ENCODE measurements at regions not wholly inside any gene's neighbourhood (a gene's known extent, or its start where the extent isn't known, plus 50 kb on each side); places are given as distances from the start of the nearest gene placed in this dataset.

DNA sequence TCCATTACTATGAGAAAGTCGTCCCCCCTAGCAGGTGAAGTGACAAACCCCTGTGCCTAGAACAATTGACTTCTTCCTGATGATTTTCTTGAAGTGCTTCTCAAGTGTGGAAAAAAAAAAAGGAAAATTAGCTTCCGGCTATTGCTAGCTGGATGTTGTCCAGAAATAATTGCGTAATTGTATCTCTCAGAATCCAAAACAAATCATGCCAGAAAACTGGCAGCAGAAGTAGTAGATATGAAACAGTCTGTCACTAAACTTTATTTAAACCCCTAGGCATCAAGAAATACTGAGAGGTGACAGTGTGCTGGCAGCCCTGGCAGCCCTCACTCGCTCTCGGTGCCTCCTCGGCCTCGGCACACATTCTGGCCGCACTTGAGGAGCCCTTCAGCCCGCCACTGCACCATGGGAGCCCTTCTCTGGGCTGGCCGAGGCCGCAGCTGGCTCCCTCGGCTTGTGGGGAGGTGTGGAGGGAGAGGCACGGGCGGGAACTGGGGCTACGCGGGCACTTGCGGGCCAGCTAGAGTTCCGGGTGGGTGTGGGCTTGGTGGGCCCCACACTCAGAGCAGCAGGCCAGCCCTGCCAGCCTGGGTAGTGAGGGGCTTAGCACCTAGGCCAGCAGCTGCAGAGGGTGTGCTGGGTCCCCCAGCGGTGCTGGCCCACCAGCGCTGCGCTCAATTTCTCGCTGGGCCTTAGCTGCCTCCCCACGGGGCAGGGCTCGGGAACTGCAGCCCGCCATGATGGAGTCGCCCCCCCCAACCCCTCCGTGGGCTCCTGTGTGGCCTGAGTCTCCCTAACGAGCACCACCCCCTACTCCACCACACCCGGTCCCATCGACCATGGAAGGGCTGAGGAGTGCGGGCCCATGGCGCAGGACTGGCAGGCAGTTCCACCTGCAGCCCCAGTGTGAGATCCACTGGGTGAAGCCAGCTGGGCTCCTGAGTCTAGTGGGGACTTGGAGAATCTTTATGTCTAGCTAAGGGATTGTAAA, 80.5 kb upstream of the ABCA12 start:
- TF ChIP-seq ZNF274 (IDR thresholded peaks at IDR 0.05; ENCODE audit: low read depth, low read length) (no peak), POLR2A (IDR thresholded peaks at IDR 0.05; ENCODE audit: borderline replicate concordance, extremely low read depth, insufficient read depth, insufficient read length) (no peak), ZFX (IDR thresholded peaks at IDR 0.05) (no peak), EZH2phosphoT487 (IDR thresholded peaks at IDR 0.05; ENCODE audit: borderline replicate concordance) (no peak)
- TF ChIP-seq, protein P1, sequence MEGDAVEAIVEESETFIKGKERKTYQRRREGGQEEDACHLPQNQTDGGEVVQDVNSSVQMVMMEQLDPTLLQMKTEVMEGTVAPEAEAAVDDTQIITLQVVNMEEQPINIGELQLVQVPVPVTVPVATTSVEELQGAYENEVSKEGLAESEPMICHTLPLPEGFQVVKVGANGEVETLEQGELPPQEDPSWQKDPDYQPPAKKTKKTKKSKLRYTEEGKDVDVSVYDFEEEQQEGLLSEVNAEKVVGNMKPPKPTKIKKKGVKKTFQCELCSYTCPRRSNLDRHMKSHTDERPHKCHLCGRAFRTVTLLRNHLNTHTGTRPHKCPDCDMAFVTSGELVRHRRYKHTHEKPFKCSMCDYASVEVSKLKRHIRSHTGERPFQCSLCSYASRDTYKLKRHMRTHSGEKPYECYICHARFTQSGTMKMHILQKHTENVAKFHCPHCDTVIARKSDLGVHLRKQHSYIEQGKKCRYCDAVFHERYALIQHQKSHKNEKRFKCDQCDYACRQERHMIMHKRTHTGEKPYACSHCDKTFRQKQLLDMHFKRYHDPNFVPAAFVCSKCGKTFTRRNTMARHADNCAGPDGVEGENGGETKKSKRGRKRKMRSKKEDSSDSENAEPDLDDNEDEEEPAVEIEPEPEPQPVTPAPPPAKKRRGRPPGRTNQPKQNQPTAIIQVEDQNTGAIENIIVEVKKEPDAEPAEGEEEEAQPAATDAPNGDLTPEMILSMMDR (IDR thresholded peaks at IDR 0.05 in 2 of 3, conservative IDR thresholded peaks at IDR 0.05 in 1 of 3; ENCODE audit: borderline replicate concordance in 1 of 3, insufficient read depth in 1 of 3, low read depth in 2 of 3, low read length in 2 of 3): no peak
